Glomerular visceral epithelial cell (primary cell): ENCODE measurements at regions not wholly inside any gene's neighbourhood (a gene's known extent, or its start where the extent isn't known, plus 50 kb on each side); places are given as distances from the start of the nearest gene placed in this dataset.
A peak's percentile ranks its signal among the peaks of the same experiment; 100 is the strongest.

ENCODE experiments used
- DNase-seq: peaks from one replicate; pipeline ENCODE4 v3.0.0-alpha.2; 2016; ENCODE audit errors: extremely low spot score

DNA sequence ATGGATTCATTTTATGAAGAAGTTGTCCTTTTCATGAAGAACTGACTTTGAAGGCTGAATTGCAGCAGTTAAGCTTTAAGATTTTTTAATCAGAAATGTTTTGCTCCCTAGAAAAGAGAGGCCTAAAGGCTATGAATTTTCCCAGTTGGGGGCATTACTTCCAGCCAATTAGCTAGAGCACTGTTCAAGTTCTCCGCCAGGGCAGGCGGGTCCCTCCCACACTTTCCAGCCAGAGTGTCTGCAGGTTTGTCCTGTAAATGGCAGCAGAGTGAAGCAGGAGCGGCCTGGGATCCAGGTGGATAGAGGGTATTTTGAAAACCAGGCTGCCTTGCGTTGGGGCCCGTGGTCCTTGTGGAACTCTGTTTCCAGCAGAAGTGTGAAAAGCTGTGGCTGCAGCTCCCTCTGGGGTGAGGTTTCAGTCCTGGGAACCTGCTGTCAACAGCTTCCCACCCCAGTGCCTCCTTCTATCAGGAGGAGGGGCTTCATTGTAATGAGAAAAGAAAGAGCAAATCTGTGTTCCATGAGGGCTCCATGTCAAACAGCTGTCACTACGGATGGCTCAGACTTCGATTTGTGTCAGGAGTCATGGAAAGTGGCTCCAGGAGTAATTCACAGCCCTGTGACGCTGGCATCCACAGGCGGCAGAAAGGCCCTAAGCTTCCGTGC is 210.7 kb upstream of the TMEM132C start:
- DNase-seq, result no peak

DNA sequence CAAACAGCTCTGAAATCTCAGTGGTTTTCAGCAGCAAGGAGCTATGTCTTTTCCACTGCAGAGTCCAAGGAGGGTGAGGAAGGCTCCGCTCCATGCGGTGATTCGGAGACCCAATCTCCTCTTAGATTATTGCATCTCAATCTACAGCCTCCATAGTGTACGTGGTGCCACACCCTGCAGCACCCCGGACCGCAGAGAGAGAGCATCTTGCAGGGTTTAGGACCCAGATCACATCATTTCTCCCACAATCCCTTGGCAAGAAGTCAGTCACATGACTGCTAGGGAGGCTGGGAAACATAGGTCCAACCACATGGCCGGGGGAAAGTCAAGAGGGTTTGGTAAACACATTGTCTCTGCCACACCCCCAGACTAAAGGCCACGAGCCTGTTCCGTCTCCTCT is 209.4 kb upstream of the TMEM132C start:
- DNase-seq, result no peak

DNA sequence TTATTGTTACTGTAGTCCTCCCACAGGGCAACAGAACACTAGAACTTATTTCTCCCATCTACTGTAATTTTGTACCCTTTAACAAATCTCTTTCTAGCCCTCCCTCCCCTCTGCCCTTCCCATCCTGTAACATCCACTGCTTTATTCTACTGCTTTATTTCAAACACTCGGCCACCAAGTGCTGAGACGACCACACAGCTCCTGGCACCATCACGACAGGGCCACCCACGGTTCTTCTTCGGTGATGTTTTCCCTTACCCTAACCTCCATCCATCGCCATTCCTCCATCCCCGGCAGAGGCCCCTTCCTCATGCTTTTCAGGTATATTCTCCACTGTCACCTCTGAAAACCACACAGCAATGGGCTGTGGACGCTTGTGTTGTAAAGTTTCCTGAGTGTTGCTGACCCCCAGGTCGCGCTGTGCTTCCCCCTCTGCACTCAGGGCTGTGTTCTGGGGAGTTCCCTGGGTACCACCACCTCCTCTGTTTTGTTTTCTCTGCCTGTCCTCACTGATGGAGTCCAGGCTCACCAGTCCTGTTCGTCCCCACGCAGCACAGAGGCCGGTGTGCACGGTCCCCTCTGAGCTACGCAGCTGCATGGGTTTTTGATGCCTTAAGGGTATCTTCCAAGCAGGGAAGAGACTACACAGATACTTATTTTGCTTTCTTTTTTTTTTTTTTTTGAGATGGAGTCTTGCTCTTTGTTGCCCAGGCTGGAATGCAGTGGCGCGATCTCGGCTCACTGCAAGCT is 207.2 kb upstream of the TMEM132C start:
- no peak for DNase-seq

DNA sequence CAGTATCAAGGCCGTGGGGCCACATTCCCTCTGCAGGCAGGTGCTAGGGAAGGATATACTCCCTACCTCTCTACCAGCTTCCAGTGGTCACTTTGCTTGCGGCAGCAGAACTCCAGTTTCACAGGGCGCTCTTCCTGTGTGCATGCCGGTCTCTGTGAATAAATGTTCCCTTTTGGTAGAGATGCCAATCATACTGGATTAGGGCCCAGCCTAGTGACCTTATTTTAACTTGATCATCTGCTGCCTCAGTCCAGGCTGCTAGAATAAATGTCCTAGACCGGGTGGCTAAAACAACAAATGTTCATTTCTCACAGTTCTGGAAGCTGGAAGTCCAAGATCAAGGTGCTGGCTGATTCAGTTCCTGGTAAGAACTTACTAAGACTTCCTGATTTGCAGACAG is 198.8 kb upstream of the TMEM132C start:
- no peak for DNase-seq

DNA sequence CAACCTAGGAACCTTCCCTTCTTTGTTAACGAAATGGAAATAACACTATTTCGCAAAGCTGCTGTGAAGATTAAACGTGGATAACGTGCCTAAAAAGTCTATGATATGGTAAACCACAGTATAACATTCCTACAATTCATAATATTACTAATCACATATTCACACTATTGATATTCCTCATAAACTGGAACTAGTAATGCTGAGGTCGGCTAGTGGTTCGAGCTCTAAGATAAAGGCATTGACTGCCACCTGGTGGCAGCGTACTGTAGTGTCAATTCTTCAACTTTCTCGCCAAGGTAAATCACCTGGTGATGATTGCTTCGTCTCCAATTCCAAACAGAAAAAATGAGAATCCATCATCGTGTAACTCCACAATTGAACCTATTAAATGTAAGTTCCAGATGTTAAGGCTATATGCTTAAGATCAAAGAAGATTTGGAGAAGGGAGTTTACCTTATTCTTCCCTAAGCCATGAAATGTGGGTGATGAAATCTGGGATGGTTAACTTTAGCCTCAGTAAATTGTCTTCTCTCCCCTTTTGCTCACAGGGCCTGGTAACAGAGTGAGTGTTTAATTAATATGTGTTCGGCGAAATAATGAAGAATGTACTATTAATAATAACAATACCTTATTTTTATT is 197.5 kb upstream of the TMEM132C start:
- DNase-seq, result peak; percentile 7

DNA sequence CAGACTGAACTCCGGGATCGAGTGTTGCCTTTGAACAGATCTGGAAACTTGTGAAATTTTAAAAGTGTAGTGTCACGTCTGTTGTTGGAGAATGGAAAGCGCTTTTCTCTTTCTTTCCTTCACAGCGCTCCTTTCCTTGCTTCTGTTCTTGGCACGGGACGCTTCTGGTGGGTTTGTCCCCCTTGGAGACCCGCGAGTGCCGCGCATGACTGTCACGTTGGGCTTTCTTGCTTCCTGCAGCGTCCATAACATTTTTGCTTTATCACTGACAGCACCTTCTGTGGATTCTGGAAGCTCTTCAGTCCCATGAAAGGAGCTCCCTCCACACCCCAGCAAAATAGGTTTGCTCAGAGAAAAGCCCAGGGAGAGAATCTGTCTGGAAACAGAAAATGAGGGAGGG is 193.0 kb upstream of the TMEM132C start:
- DNase-seq, result no peak

DNA sequence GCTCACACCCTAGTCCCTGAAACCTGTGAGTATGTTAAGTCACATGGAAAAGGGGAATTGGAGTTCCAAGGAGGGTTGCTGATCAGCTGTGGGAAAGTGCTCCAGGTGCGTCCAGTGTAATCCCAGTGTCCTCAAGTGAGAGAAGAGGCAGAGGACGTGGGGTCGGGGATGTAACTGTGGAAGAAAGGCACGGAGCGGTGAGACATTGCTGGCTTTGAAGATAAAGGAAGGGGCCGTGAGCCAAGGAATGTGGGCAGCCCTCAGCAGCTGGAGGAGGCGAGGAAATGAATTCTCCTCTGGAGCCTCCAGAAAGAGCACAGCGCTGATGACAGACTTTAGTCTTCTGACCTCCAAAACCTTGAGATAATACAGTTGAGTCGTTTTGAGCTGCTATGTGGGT is 191.6 kb upstream of the TMEM132C start:
- no peak for DNase-seq

DNA sequence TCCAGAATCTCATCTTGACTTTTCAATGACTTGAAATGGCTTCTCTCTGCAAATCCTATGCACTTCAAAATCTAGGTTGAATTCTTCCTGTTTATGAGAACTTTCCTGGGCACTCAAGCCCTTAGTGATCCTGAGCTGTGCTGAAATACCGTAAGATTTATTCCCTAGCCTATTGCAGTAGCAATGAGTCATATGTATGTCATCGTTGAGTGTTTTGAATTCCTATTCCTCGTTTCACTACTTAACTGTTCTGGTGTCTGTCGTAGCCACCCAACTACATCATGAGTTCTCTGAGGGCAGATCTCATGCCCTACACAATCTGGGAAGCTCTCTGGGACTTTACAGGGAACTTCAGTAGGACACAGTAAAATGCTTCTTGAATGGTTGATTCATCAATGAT is 190.8 kb upstream of the TMEM132C start:
- DNase-seq, result no peak

DNA sequence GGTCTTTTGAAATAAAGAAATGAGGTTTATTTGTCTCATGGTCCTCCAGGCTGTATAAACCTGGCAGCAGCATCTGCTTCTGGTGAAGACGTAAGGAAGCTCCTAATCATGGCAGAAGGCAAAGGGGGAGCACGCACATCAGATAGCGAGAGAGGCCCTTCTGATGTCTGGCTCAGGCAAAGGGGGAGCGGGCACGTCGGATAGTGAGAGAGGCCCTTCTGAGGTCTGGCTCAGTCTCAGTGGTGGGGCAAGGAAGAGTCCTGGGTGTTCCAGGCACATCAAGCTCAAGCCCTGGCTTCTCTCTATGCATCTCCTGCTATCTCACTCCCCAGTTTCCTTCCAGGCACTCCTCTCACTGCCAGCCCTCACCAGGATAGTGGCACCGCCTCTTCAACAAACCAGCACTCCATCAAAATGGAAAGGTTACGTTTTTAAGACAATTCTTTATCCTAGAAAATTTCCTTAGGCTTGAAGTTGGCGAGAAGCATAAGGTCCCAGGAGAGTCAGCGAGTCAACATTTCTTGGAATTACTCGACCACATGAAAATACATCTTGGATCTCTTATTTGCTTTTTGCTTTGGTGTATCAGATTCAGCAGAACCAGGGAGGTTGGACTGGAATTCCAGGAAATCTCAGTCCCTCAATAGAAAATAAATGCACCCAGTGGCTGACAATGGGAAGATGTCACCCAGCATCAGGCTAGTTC is 189.6 kb upstream of the TMEM132C start:
- no peak for DNase-seq

DNA sequence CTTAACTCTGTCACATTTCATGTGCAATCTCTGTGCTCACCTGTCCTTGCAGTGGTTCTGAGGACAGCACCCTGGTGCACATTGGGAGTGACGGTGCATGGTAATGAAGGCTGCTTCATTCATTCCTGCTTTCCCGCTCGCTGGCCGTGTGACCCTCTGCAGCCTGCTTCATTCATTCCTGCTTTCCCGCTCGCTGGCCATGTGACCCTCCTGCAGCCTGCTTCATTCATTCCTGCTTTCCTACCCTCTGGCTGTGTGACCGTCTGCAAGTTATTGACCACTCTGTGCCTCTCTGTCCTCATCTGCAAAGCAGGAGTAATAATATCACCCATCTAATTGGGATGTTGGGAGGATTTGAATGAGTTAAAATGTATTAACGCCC is 189.1 kb upstream of the TMEM132C start:
- DNase-seq, result no peak

DNA sequence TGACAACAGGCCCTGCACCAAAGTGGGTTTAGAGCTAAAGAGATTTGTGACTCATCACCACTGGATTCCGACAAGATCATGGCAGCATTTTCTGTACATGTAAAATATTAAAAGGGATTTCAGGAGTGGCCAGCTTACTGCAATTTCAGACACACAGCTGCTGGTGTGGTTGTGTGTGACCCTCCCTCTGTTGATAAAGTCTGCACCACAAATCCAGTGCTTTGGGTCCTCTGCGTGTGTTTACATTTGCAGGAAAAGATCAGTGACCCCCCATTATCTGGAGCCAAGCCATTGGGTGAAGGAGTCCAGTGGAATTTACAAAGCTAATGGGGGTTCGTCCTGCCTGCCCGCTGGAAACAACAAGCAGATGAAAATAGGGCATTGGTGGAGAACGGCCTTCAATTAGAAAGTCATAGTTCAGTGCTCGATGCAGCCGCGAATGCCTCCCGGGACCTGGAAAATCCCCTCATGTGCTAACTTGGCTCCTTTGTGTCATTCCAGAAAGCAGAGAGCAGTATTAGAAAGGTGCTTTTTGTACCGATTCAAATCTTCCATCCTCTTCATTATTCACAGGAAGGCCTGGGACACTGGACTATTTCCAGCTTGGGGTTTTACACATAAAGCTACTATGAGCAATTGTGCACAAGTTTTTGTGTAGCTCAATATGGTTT is 188.5 kb upstream of the TMEM132C start:
- no peak for DNase-seq

DNA sequence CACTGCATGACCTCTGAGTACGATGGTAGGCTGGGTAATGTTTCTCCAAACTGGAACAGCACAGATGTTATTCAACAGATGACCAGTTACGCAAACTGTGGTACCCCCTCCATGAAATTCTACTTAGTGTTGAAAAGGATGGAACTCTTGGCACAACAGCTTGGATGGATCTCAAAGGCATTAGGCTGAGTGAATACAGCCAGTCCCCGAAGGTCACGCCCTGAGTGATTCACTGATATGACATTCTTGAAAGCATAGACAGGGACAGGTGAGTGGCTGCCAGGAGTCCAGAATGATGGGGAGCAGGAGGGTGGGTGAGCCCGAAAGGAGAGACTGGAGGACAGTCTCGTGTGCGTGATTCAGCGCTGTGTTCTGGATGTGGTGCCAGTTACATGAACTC is 187.5 kb upstream of the TMEM132C start:
- no peak for DNase-seq

DNA sequence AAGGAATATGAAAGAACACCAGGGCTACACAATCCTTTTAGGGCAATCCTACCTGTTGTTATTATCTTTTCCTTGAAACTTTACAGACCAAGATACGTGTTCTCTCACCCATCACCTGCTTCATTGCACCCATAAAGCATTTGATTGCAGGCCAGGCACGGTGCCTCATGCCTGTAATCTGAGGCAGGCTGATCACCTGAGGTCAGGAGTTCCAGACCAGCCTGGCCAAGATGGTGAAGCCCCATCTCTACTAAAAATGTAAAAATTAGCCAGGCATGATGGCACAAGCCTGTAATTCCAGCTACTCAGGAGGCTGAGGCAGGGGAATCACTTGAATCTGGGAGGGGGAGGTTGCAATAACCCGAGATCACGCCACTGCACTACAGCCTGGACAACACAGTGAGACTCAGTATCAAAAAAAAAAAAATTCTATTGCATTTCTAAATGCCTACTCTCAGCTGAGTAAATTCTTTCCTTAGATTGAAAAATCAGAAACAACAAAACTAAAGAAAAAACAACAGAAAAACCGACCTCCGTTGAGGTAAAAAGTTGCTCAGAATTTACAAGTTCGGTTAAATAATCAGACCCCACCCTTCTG is 183.7 kb upstream of the TMEM132C start:
- DNase-seq, result no peak

DNA sequence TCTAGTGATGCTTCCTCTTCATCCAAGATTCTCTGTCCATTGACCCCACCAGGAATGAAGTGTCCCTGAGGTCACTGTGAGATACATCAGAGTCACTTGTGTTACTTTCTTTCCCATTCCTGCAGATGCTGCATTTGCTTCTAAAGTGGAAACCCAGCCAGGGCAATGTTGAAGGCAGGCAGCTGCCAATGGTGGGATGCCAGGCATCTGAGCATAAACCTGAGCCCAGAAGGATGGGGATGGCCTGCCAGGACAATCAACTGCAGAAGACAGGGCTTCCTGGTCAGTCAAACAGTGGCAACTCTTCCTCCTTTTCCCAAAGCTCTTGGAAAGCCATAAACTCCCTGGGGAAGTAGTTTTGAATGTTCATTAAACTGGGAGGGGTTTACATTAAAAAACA is 178.0 kb upstream of the TMEM132C start:
- DNase-seq, result no peak

DNA sequence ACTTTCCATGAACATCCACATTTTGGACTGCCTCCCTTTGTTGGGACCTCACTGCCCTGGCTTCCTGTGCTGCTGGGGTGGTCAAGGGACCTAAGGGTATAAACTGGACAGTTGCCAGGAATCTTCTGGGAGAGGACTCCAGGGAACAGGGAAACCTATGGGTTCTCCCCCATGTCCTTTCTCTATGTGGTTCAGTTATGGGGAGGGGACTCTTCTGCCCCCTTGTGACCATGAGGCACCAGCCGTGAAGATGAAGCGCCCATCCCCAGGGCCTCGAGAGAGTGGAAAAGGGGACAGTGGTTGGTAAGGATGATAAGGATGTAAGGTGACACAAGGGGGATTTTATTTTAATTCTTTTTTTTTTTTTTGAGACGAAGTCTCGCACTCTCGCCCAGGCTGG is 177.0 kb upstream of the TMEM132C start:
- DNase-seq, result no peak

DNA sequence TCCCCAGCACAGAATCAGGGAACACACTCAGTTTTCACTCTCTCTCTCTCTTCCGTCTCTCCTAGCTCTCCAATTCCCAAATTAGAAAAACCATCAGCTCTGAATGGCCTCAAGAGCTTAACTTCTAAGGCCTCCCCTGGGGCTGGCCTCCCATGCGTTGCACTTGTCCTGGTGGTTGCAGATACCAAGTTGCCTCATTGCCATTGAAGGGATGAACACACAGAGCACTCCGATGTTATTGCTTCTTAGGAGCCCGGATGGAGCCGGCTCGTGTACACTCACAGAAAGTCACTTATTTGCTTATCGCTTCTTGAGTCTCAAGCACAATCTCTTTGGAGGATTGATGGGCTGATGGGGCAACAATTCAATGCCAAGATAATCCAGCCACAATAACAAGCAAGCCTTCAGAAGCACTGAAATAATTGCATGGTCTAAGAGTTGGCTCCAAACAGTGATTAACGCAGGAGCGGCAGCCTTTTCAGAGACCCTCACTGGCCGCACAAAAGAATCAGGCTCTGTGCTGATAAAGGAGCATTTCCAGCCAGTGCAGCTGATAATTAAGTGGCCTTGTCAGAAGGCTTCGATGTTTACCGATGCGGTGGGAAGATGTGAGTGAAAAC is 175.8 kb upstream of the TMEM132C start:
- no peak for DNase-seq

DNA sequence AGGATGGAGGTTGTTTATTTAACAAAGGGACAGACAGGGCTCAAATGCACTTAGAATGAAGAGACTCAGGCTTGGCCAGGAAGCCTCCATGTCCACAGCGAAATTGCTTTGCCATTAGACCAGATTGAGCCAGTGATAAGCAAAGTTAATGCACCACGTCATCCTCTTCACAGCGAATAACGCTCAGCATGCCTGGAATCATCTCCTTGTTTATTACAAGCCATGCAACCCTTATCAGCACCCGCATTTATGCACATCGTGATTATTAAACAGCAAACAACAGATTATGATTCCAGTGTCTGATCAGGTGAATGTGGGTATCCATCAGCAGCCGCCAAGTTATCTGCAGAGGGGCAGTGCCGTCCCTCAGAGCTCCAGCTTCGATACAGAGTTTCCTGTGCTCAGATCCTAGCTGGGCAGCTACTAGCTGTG is 175.0 kb upstream of the TMEM132C start:
- DNase-seq, result no peak

DNA sequence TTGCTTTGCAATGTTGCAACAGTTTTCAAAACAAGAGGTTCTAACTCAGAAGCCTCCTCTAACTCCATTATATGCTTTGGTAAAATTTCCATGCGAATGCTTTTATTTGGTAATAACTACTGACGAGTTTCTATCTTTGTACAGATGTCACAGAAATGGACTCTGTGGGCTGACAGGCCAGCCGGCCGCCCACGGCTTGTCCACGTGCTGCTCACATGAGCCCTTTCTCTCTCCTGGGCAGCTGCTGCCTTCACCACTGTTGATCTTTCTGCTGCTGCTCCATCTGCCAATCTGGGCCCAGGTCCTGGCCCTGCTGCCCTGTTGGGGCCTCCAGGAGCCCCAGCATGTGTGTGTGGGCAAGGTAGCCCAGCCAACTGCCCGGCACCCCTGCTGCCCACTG is 168.2 kb upstream of the TMEM132C start:
- DNase-seq, result no peak

DNA sequence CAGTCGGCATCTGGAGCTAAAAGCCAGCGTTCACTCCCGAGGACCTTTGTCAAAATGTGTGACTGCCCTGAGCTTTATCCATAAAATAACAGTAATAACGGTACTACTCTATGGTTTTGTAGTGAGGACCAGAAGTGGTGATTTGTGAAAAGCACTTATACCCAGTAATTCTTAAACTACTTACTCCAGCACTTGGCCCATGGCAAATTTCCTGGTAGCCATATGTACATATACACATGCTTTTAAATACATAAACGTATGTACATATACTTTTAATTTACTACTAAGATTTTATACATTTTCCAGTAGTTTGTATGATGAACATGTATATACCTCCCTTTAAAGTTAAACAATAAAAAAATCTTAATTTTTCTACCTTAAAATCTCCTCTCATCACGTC is 163.8 kb upstream of the TMEM132C start:
- no peak for DNase-seq

DNA sequence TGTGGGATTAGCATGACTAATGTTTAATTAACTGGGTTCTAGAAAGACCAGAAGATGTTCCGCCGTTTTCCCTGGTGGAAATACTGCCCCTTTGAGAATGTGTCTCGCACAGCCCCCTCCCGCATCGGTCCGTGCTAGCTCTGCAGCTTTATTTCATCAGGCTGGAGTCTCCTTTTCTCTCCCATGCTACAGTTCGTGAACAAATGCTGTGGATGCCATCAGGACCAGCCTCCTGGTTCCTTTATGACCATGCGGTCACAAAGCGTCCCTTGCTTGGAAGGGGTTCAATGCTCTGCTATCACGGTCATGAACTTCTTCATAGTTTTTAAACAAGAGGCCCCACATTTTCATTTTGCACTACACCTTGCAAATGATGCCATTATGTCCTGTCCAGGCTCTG is 157.7 kb upstream of the TMEM132C start:
- no peak for DNase-seq

DNA sequence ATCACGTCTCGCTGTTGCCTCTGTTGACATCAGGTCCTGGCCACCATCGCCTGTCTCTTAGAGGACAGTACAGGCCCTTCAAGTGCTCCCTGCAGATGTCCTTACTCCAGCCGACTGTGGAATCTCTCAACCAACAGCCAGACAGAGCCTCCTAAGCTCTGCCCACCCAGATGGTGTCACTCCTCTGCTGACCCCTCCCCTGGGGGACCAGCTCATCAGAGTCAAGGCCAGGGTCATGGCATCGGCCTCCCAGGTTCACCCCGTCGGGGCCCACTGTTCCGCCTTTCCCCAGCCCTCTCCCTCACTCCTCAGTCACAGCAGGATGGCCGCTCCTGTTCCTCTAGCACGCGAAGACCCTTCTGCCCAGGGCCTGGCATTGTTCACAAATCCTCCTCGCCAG is 157.3 kb upstream of the TMEM132C start:
- DNase-seq, result no peak
